A549 (cell line): ENCODE measurements at regions not wholly inside any gene's neighbourhood (a gene's known extent, or its start where the extent isn't known, plus 50 kb on each side); places are given as distances from the start of the nearest gene placed in this dataset.

Experiments used
- ATAC-seq, 2 experiments: fragments of 200-7000 bp in 1 of 2; fragments of >200 bp in 1 of 2; cut with Nextera tagmentation in 1 of 2; cut with Tn5 transposase in 1 of 2; 3 replicates each; pipeline versions ENCODE4 v1.8.0 to v1.9.1; 2018 to 2020; ENCODE audit warnings: mild to moderate bottlenecking in 1 of 2, moderate library complexity in 1 of 2
- CTCF ChIA-PET: fragments of 300-600 bp; sonication (Branson Sonifier 250); formaldehyde crosslinking; extraction: SDS; loops from one replicate; lab custom pipeline; 2021; ENCODE audit warnings: antibody characterized with exemption, inconsistent platforms; lab: Yijun Ruan, JAX
- POLR2A ChIA-PET: fragments of 350-600 bp; formaldehyde crosslinking; extraction: SDS; loops from one replicate; lab custom pipeline; 2021; ENCODE audit warnings: antibody characterized with exemption, inconsistent platforms; lab: Yijun Ruan, JAX
- DNase-seq, 2 experiments: peaks; one replicate each; pipeline versions ENCODE4 v3.0.0 to v3.0.0-alpha.2; 2011 to 2016; ENCODE audit warnings: low read depth in 1 of 2, low spot score in 1 of 2
- FAIRE-seq: peaks from 2 replicates; lab custom pipeline; 2011; peaks lifted over from hg19 to GRCh38; lab: Jason Lieb, UNC
- H3K27ac ChIP-seq, 2 experiments: fragments of >200 bp; sonication (Bioruptor Twin); formaldehyde crosslinking; 3 replicates each; pipeline ENCODE4 v1.5.1; 2016 to 2017
- H3K4me1 ChIP-seq: fragments of >200 bp; sonication (Bioruptor Twin); formaldehyde crosslinking; 3 replicates; pipeline ENCODE4 v1.6.1; 2016
- H3K4me2 ChIP-seq: fragments of >200 bp; sonication (Bioruptor Twin); formaldehyde crosslinking; 3 replicates; pipeline ENCODE4 v1.6.1; 2016
- H3K4me3 ChIP-seq: fragments of >200 bp; sonication (Bioruptor Twin); formaldehyde crosslinking; 3 replicates; pipeline ENCODE4 v1.5.1; 2016
- H3K9me3 ChIP-seq: fragments of >200 bp; sonication (Bioruptor Twin); formaldehyde crosslinking; 3 replicates; pipeline ENCODE4 v1.6.1; 2016
- BCL3 ChIP-seq: fragments of >200 bp; sonication (Bioruptor Twin); formaldehyde crosslinking; IDR thresholded peaks from 3 replicates; pipeline ENCODE4 v1.6.1; 2016
- CEBPB ChIP-seq, 2 experiments: fragments of >200 bp in 1 of 2; sonication (Bioruptor Twin) in 1 of 2; formaldehyde crosslinking in 1 of 2; IDR thresholded peaks; 2 replicates each; pipeline ENCODE4 v1.6.1; 2012 to 2016
- E2F6 ChIP-seq: IDR thresholded peaks from 2 replicates; pipeline ENCODE4 v1.6.1; 2012; ENCODE audit warnings: low read depth, borderline replicate concordance
- ELK1 ChIP-seq: fragments of 150-350 bp; IDR thresholded peaks from 2 replicates; pipeline ENCODE4 v1.6.1; 2014; ENCODE audit warnings: low read depth, mild to moderate bottlenecking, low read length
- EP300 ChIP-seq, 2 experiments: fragments of >200 bp; sonication (Bioruptor Twin); formaldehyde crosslinking; IDR thresholded peaks; 2 replicates in 1 of 2; 3 replicates in 1 of 2; pipeline ENCODE4 v1.6.1; 2016 to 2017
- ESRRA ChIP-seq: fragments of 150-350 bp; IDR thresholded peaks from 2 replicates; pipeline ENCODE4 v1.6.1; 2014; ENCODE audit warnings: mild to moderate bottlenecking, low read length, borderline replicate concordance
- FOSL2 ChIP-seq, 2 experiments: fragments of 450-650 bp in 1 of 2; fragments of >200 bp in 1 of 2; sonication (Bioruptor Twin) in 1 of 2; formaldehyde crosslinking; IDR thresholded peaks; 2 replicates each; pipeline versions ENCODE4 v1.5.0 to v1.6.1; 2016 to 2020; ENCODE audit warnings: mild to moderate bottlenecking in 1 of 2, moderate library complexity in 1 of 2
- FOXS1 ChIP-seq: fragments of 250-450 bp; sonication (Bioruptor Pico); IDR thresholded peaks from 2 replicates; pipeline ENCODE4 v1.5.0; 2020; ENCODE audit warnings: mild to moderate bottlenecking, moderate library complexity
- HDAC2 ChIP-seq: fragments of 200-600 bp; sonication (generic); IDR thresholded peaks from 2 replicates; pipeline ENCODE4 v1.6.1; 2016
- HEYL ChIP-seq: fragments of 250-450 bp; sonication (Bioruptor Pico); IDR thresholded peaks from 2 replicates; pipeline ENCODE4 v1.8.0; 2021; ENCODE audit warnings: mild to moderate bottlenecking, moderate library complexity
- HOXB5 ChIP-seq: fragments of 250-450 bp; sonication (Bioruptor Pico); IDR thresholded peaks from 2 replicates; pipeline ENCODE4 v1.5.0; 2020; ENCODE audit warnings: mild to moderate bottlenecking, moderate library complexity
- JUN ChIP-seq, 2 experiments: fragments of >200 bp; sonication (Bioruptor Twin); formaldehyde crosslinking; IDR thresholded peaks; 2 replicates in 1 of 2; 3 replicates in 1 of 2; pipeline ENCODE4 v1.6.1; 2016 to 2017
- MAX ChIP-seq: IDR thresholded peaks from 2 replicates; pipeline ENCODE4 v1.6.1; 2012
- PBX3 ChIP-seq: IDR thresholded peaks from 2 replicates; pipeline ENCODE4 v1.6.1; 2012
- PHF8 ChIP-seq: fragments of 200-600 bp; sonication (generic); IDR thresholded peaks from 2 replicates; pipeline ENCODE4 v1.6.1; 2016; ENCODE audit warnings: low read depth, mild to moderate bottlenecking, antibody characterized with exemption, moderate library complexity, borderline replicate concordance
- REST ChIP-seq: fragments of 200-600 bp; sonication (generic); IDR thresholded peaks from 2 replicates; pipeline ENCODE4 v1.6.1; 2016; ENCODE audit warnings: antibody characterized with exemption, mild to moderate bottlenecking, moderate library complexity
- RFX5 ChIP-seq: fragments of 450-650 bp; IDR thresholded peaks from 2 replicates; pipeline ENCODE4 v1.7.1; 2014; ENCODE audit warnings: antibody characterized with exemption, mild to moderate bottlenecking, moderate library complexity
- SMC3 ChIP-seq: fragments of >200 bp; sonication (Bioruptor Twin); formaldehyde crosslinking; IDR thresholded peaks from 3 replicates; pipeline ENCODE4 v1.6.1; 2018; ENCODE audit warnings: inconsistent platforms
- TFCP2L1 ChIP-seq: fragments of 250-450 bp; sonication (Bioruptor Pico); IDR thresholded peaks from 2 replicates; pipeline ENCODE4 v1.5.0; 2021; ENCODE audit warnings: mild to moderate bottlenecking
- TP53 ChIP-seq: fragments of 250-450 bp; sonication (Bioruptor Pico); IDR thresholded peaks from 2 replicates; pipeline ENCODE4 v1.5.0; 2021; ENCODE audit warnings: mild to moderate bottlenecking, moderate library complexity
- USF2 ChIP-seq: fragments of 450-650 bp; IDR thresholded peaks from 2 replicates; pipeline ENCODE4 v1.6.1; 2014; ENCODE audit warnings: antibody characterized with exemption
- ZC3H11A ChIP-seq: fragments of 450-650 bp; IDR thresholded peaks from 2 replicates; pipeline ENCODE4 v1.6.1; 2014; ENCODE audit warnings: antibody characterized with exemption, mild to moderate bottlenecking
- ZFP36 ChIP-seq: fragments of 450-650 bp; IDR thresholded peaks from 2 replicates; pipeline ENCODE4 v1.6.1; 2014; ENCODE audit warnings: borderline replicate concordance; ENCODE audit not compliant: partially characterized antibody
- ZNF302 ChIP-seq: fragments of 250-450 bp; sonication (Bioruptor Pico); IDR thresholded peaks from 2 replicates; pipeline ENCODE4 v1.9.0; 2021; ENCODE audit warnings: inconsistent platforms, mild to moderate bottlenecking, moderate library complexity
- WGBS: methylation state at CpG from one replicate; pipeline ENCODE4 v1.1.6; 2017; ENCODE audit errors: missing lambda C conversion rate; 5-methylcytosine and 5-hydroxymethylcytosine counted together

GRCh38 chr15:95734422-95735316 lies 595.8 kb upstream of the NR2F2 start:
- H3K4me2 ChIP-seq, result no peak overlapping the region
- H3K9me3 ChIP-seq, result no peaks in the 10 kb centered on the region
- DNase-seq, result no peak
- ATAC-seq, result no peak
- H3K4me1 ChIP-seq, result no peaks in the 10 kb centered on the region
- 34% methylated on average over 6 of the region's 6 CpGs for whole genome bisulfite sequencing
- POLR2A ChIA-PET, result no interaction called here
- FAIRE-seq, result no peak
- CTCF ChIA-PET, result no interaction called here
- no peak overlapping the region for H3K27ac ChIP-seq
- no peak for TF ChIP-seq FOXS1 (CRISPR knock-in tag)
- no peak for TF ChIP-seq ZC3H11A
- TF ChIP-seq JUN (IDR thresholded peaks at IDR 0.05), result no peak
- TF ChIP-seq BCL3, result no peak
- TF ChIP-seq ELK1, result no peak
- no peak for TF ChIP-seq TFCP2L1
- TF ChIP-seq EP300 (IDR thresholded peaks at IDR 0.05), result no peak
- TF ChIP-seq ESRRA, result no peak
- TF ChIP-seq PHF8, result no peak
- TF ChIP-seq ZNF302 (CRISPR knock-in tag), result no peak
- no peak overlapping the region for H3K4me3 ChIP-seq

- no peak for FAIRE-seq
- WGBS, result 10% methylated on average over 3 of the region's 3 CpGs
- CTCF ChIA-PET, result no interaction called here
- Histone ChIP-seq H3K4me2 (no peak overlapping the region), H3K4me1 (no peaks in the 10 kb centered on the region)
- TF ChIP-seq HOXB5 (CRISPR knock-in tag) (no peak), ZFP36 (no peak), PBX3 (no peak), FOXS1 (CRISPR knock-in tag) (no peak), FOSL2 (IDR thresholded peaks at IDR 0.05) (no peak), FOSL2 (CRISPR knock-in tag; IDR thresholded peaks at IDR 0.05) (no peak), ESRRA (no peak), HDAC2 (no peak), HEYL (CRISPR knock-in tag) (no peak), RFX5 (no peak), USF2 (no peak), REST (no peak), MAX (no peak), TP53 (no peak), E2F6 (no peak), CEBPB (IDR thresholded peaks at IDR 0.05) (no peak), EP300 (IDR thresholded peaks at IDR 0.05) (no peak), SMC3 (no peak), ELK1 (no peak)
- TF ChIP-seq, all 56 proteins: peak for 0
- no peak for DNase-seq
- no peak for ATAC-seq
- Histone ChIP-seq H3K9me3 (no peaks in the 10 kb centered on the region), H3K4me3 (no peak overlapping the region), H3K27ac (no peak overlapping the region)
- POLR2A ChIA-PET, result no interaction called here
Measured at GRCh38 chr15:95737060-95737459, 593.4 kb upstream of the NR2F2 start.
